AG04449 (cell line): ENCODE measurements at regions not wholly inside any gene's neighbourhood (a gene's known extent, or its start where the extent isn't known, plus 50 kb on each side); places are given as distances from the start of the nearest gene placed in this dataset.

Source experiments
- CTCF ChIA-PET: fragments of 350-600 bp; formaldehyde crosslinking; extraction: SDS; loops from one replicate; lab custom pipeline; 2021; ENCODE audit warnings: antibody characterized with exemption; lab: Yijun Ruan, JAX
- POLR2A ChIA-PET: fragments of 400-600, 350-600 bp; formaldehyde crosslinking; extraction: SDS; loops from one replicate; lab custom pipeline; 2020; ENCODE audit warnings: antibody characterized with exemption, inconsistent platforms; lab: Yijun Ruan, JAX
- DNase-seq: peaks from one replicate; pipeline ENCODE4 v3.0.0-alpha.2; 2010; ENCODE audit warnings: low read depth, low spot score
- H3K4me3 ChIP-seq: 2 replicates; pipeline ENCODE4 v1.5.1; 2011; ENCODE audit warnings: low read depth, mild to moderate bottlenecking, control low read depth, low read length
- TF ChIP-seq, protein P1 (sequence below): IDR thresholded peaks from one replicate; pipeline ENCODE4 v1.5.1; 2011; ENCODE audit warnings: mild to moderate bottlenecking, moderate library complexity, low read length, control low read depth, inconsistent platforms; ENCODE audit not compliant: insufficient read depth; ENCODE audit errors: missing control alignments

DNA sequence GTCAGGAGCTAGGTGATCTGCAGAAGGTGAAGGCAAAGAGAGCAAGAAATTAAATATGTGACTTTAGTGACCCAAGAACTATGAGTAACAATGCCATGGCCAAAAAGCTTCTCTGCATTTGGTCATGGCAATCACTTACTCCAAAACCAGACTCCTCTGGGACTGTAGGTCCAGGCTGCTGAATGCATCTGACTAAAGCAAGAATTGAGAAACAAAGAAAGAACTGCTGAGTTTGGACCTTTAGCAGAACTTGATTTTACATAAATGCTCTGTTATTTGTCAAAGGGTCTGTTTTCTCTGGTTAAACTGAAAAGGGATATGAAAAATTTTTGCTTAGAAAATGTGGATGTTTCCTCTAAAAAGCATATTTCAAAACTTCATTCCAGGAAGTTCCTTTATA lies 1102.2 kb downstream of the IGSF11 start:
- POLR2A ChIA-PET = no interaction called here
- H3K4me3 ChIP-seq = no peak overlapping the region
- CTCF ChIA-PET = interaction anchor here (1.5 kb wide), 2 partner anchors 17 to 24 kb away, joined by 3 read pairs; no protein-coding TSS in a partner anchor
- TF ChIP-seq, protein P1, sequence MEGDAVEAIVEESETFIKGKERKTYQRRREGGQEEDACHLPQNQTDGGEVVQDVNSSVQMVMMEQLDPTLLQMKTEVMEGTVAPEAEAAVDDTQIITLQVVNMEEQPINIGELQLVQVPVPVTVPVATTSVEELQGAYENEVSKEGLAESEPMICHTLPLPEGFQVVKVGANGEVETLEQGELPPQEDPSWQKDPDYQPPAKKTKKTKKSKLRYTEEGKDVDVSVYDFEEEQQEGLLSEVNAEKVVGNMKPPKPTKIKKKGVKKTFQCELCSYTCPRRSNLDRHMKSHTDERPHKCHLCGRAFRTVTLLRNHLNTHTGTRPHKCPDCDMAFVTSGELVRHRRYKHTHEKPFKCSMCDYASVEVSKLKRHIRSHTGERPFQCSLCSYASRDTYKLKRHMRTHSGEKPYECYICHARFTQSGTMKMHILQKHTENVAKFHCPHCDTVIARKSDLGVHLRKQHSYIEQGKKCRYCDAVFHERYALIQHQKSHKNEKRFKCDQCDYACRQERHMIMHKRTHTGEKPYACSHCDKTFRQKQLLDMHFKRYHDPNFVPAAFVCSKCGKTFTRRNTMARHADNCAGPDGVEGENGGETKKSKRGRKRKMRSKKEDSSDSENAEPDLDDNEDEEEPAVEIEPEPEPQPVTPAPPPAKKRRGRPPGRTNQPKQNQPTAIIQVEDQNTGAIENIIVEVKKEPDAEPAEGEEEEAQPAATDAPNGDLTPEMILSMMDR = no peak
- DNase-seq = no peak

DNA sequence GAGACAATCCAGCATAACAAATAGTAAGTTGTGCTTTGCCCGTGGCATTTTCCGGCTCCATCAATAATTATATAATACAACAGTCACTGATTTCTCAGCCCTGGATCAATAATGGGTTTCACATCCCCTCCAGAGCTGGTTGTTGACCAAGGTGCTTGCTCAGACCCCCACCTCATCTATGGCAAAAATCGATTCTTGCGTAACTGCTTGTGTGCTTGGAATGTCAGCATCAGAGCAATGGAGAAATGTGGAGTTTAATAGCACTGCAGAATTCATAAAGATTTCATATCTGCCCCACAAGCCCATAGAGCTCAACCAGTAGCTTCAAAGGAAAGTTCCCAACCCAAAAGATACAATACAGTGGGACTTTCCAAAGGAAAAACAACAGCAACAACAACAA lies 1098.5 kb downstream of the IGSF11 start:
- DNase-seq = no peak
- TF ChIP-seq, protein P1 = no peak
- POLR2A ChIA-PET = interaction anchor here (1.0 kb wide), 1 partner anchor 8 kb away, joined by 3 read pairs; no protein-coding TSS in a partner anchor
- no peak overlapping the region for H3K4me3 ChIP-seq
- CTCF ChIA-PET = no interaction called here

DNA sequence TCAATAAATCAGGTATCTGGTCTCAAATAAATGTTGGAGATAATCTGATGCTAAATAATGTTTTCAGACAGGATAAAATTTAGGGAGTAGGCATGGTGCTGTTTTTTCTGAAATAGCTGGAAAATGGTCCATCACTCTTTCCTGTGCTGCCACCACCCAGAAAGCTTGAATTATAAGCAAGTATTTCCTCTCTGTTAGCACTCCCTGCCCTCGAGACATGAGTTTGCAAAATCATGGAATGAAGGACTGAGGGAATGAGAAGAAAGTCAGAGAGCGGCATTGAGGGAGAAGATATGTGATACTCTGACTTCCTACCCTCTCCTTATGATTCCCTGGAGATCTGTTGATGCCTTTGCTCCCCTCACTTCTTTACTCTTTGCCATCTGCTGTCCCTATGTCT lies 1095.7 kb downstream of the IGSF11 start:
- CTCF ChIA-PET = no interaction called here

DNA sequence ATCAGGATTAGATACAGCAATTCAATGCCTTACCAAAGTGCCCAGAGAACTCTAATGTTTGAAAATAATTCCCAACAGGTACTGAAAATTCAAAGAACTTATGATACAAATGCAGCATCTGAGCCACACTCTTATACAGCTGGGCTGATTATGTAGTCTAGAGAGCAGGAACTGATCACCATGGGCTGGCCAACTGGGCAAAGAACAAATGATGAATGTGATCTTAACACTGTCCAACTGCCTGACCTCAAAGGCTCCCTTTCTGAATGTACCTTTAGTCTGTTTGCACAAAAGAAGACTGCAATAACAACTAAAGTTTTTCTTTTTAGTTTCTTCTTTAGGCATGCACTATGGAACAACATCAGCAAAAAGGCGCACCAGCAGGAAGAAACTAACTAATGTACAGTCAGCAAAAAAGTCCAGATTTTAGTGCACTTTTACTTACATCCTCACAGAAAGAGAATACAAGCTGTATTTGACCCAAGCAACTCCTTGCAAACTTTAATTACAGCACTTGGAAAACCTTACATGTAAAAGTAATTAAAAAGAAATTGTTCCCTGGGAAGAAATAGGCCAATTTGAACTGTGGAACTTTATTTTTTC lies 1095.1 kb downstream of the IGSF11 start:
- TF ChIP-seq, protein P1 = no peak
- CTCF ChIA-PET = no interaction called here
- POLR2A ChIA-PET = no interaction called here
- DNase-seq = no peak
- H3K4me3 ChIP-seq = no peak overlapping the region

More for the DNA sequence above, 1095.7 kb downstream of the IGSF11 start:
- TF ChIP-seq, protein P1 = no peak
- DNase-seq = no peak
- POLR2A ChIA-PET = no interaction called here
- no peak overlapping the region for H3K4me3 ChIP-seq

DNA sequence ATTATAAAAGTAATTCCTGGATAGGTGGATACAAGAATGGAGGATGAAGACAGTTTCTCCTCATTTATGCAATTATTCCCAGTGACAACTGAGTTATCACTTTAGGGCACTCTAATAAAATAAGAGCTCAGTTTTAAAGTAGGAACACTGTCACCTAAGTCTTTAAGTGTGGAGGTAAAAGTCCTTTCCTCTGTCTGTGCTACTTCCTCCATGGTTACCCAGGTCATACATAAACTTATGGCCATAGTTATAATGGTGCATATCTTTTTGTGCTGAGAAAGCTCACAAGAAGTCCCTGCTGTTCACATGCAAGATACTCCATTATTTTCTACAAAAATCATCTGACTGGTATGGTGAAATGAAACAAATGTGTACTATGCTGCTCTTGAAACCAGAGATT lies 1093.6 kb downstream of the IGSF11 start:
- POLR2A ChIA-PET = no interaction called here

DNA sequence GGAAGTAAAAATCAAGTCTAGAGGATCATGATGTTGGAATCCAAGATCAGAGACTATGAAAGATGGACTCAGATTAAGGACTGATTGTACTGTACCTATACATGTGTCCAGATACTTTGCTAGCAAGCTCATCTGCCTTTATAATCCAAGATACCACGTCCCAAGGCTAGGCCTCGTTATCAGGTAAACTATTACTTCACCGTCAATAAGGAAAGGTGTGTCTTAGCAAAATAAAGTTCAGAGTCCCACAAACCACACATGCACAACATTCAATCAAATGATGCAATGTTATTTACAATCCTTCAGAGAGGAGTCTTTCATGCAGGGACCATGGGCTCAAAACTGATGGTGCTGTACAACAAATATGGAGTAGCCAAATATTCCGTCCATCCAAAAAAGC lies 1092.9 kb downstream of the IGSF11 start:
- TF ChIP-seq, protein P1 = no peak
- no peak overlapping the region for H3K4me3 ChIP-seq
- POLR2A ChIA-PET = no interaction called here
- CTCF ChIA-PET = interaction anchor here (1.5 kb wide), 1 partner anchor 10 kb away, joined by 3 read pairs; no protein-coding TSS in a partner anchor
- DNase-seq = no peak

More for the DNA sequence above, 1093.6 kb downstream of the IGSF11 start:
- CTCF ChIA-PET = no interaction called here
- DNase-seq = no peak
- TF ChIP-seq, protein P1 = no peak
- no peak overlapping the region for H3K4me3 ChIP-seq
